B cell (primary cell): ENCODE measurements at regions not wholly inside any gene's neighbourhood (a gene's known extent, or its start where the extent isn't known, plus 50 kb on each side); places are given as distances from the start of the nearest gene placed in this dataset.

ENCODE experiments used
- ATAC-seq: fragments of 200-7000 bp; cut with Tn5 transposase; one replicate; pipeline ENCODE4 v1.10.0; 2021; ENCODE audit warnings: low read depth, mild to moderate bottlenecking, moderate number of reproducible peaks, moderate library complexity
- CTCF ChIA-PET: fragments of 350-600 bp; sonication (Branson Sonifier 250); formaldehyde crosslinking; loops from one replicate; lab custom pipeline; 2021; ENCODE audit warnings: antibody characterized with exemption, inconsistent platforms; lab: Charles Lee
- POLR2A ChIA-PET: fragments of 350-600 bp; sonication (Branson Sonifier 250); formaldehyde crosslinking; loops from one replicate; lab custom pipeline; 2021; ENCODE audit warnings: antibody characterized with exemption; lab: Charles Lee
- DNase-seq: peaks from one replicate; pipeline ENCODE4 v3.0.0; 2013
- H2AFZ ChIP-seq: 2 replicates; pipeline ENCODE4 v1.6.1; 2012; ENCODE audit warnings: mild to moderate bottlenecking, low read depth, low read length; ENCODE audit not compliant: insufficient read depth, poor library complexity, severe bottlenecking
- H3K27ac ChIP-seq, 2 donors: 1 replicate in 1 of 2; 2 replicates in 1 of 2; pipeline ENCODE4 v1.5.1; 2012 to 2013; ENCODE audit warnings: low read length in 2 of 2, mild to moderate bottlenecking in 2 of 2, moderate library complexity in 1 of 2
- H3K27me3 ChIP-seq, 4 experiments: fragments of 200-600 bp in 1 of 4; sonication (generic) in 1 of 4; replicated peaks in 1 of 4; 1 replicate in 2 of 4; 2 replicates in 2 of 4; pipeline versions ENCODE4 v1.6.1 to v1.7.0; 2013 to 2016; ENCODE audit warnings: low read length in 3 of 4, mild to moderate bottlenecking in 2 of 4, mixed read lengths in 1 of 4, moderate library complexity in 1 of 4; ENCODE audit not compliant: insufficient read depth in 4 of 4, control insufficient read depth in 3 of 4; ENCODE audit errors: control extremely low read depth in 1 of 4
- H3K36me3 ChIP-seq, 2 experiments: replicated peaks in 1 of 2; 1 replicate in 1 of 2; 2 replicates in 1 of 2; pipeline versions ENCODE4 v1.6.1 to v1.7.1; 2013; ENCODE audit warnings: low read length in 1 of 2; ENCODE audit not compliant: insufficient read depth in 2 of 2, control insufficient read depth in 1 of 2; ENCODE audit errors: control extremely low read depth in 1 of 2, extremely low read depth in 1 of 2
- H3K4me1 ChIP-seq, 2 donors: fragments of 200-600 bp in 1 of 2; sonication (generic) in 1 of 2; 1 replicate in 1 of 2; 2 replicates in 1 of 2; pipeline versions ENCODE4 v1.5.1 to v1.6.1; 2013 to 2017; ENCODE audit warnings: low read length in 2 of 2; ENCODE audit not compliant: control insufficient read depth in 2 of 2, insufficient read depth in 2 of 2
- H3K4me2 ChIP-seq: replicated peaks from 2 replicates; pipeline ENCODE3; 2012; ENCODE audit warnings: mild to moderate bottlenecking, low read depth, low read length; ENCODE audit not compliant: poor library complexity, severe bottlenecking
- H3K4me3 ChIP-seq, 5 experiments: fragments of 200-600 bp in 1 of 5; sonication (generic) in 1 of 5; 1 replicate in 3 of 5; 2 replicates in 2 of 5; pipeline versions ENCODE4 v1.5.1 to v1.7.0; 2011 to 2016; ENCODE audit warnings: low read length in 4 of 5, mild to moderate bottlenecking in 4 of 5, low read depth in 2 of 5, control low read depth in 1 of 5, moderate library complexity in 1 of 5; ENCODE audit not compliant: insufficient read depth in 1 of 5; ENCODE audit errors: control extremely low read depth in 1 of 5, extremely low read depth in 1 of 5
- H3K79me2 ChIP-seq: fragments of 200-600 bp; sonication (generic); one replicate; pipeline ENCODE4 v1.6.0; 2016; ENCODE audit warnings: low read length; ENCODE audit not compliant: control insufficient read depth, insufficient read depth
- H3K9ac ChIP-seq: fragments of 200-600 bp; sonication (generic); 2 replicates; pipeline ENCODE4 v1.6.1; 2017; ENCODE audit warnings: mild to moderate bottlenecking, low read length, moderate library complexity
- H3K9me3 ChIP-seq, 3 donors: one replicate each; pipeline versions ENCODE4 v1.6.1 to v1.7.1; 2013; ENCODE audit warnings: low read length in 2 of 3; ENCODE audit not compliant: control insufficient read depth in 2 of 3, insufficient read depth in 1 of 3; ENCODE audit errors: control extremely low read depth in 1 of 3
- H4K20me1 ChIP-seq: 2 replicates; pipeline ENCODE4 v1.6.0; 2012; ENCODE audit warnings: mild to moderate bottlenecking, low read length; ENCODE audit not compliant: insufficient read depth, control insufficient read depth, poor library complexity, severe bottlenecking
- H3K27ac Mint-ChIP-seq: one replicate; pipeline ENCODE4 v1.8.0; 2021; ENCODE audit warnings: mixed read lengths
- H3K27me3 Mint-ChIP-seq: one replicate; pipeline ENCODE4 v1.8.0; 2021; ENCODE audit warnings: mixed read lengths
- H3K4me1 Mint-ChIP-seq: one replicate; pipeline ENCODE4 v1.8.0; 2021; ENCODE audit warnings: mixed read lengths
- H3K4me3 Mint-ChIP-seq: one replicate; pipeline ENCODE4 v1.8.0; 2021; ENCODE audit warnings: mixed read lengths
- H3K9me3 Mint-ChIP-seq: one replicate; pipeline ENCODE4 v1.8.0; 2022; ENCODE audit warnings: mixed read lengths; ENCODE audit not compliant: insufficient read depth
- CTCF ChIP-seq: fragments of 200-600 bp; IDR thresholded peaks from one replicate; pipeline ENCODE4 v1.8.0; 2022; ENCODE audit warnings: antibody characterized with exemption, mild to moderate bottlenecking
- EZH2 ChIP-seq: IDR thresholded peaks from 2 replicates; pipeline ENCODE4 v1.6.1; 2012; ENCODE audit warnings: borderline replicate concordance, low read depth, mild to moderate bottlenecking, moderate library complexity, low read length; ENCODE audit not compliant: insufficient read depth, poor library complexity, severe bottlenecking
- WGBS: methylation state at CpG from one replicate; pipeline ENCODE4 v1.1.5; 2013; ENCODE audit warnings: missing lambda C conversion rate; ENCODE audit not compliant: insufficient coverage; 5-methylcytosine and 5-hydroxymethylcytosine counted together
- intact Hi-C: fragments of 100-400 bp; cut with micrococcal nuclease; formaldehyde crosslinking; loops from one replicate; pipeline ENCODE4 v1.10.0; 2022

GRCh38 chr11:114820621-114821020 lies 142.3 kb downstream of the NXPE2 start:
- no peak overlapping the region for H3K9ac ChIP-seq
- Mint-ChIP-seq H3K4me3 (no peak overlapping the region), H3K27me3 (no peaks in the 10 kb centered on the region), H3K4me1 (no peaks in the 10 kb centered on the region), H3K27ac (no peak overlapping the region), H3K9me3 (no peaks in the 10 kb centered on the region)
- H3K4me2 ChIP-seq = no peak overlapping the region
- no peaks in the 10 kb centered on the region for H3K36me3 ChIP-seq
- no peak overlapping the region for H3K27ac ChIP-seq
- WGBS = 65% methylated on average over 3 of the region's 5 CpGs
- CTCF ChIA-PET = no interaction called here
- no peak overlapping the region for H2AFZ ChIP-seq
- TF ChIP-seq EZH2 (no peak), CTCF (no peak)
- no peaks in the 10 kb centered on the region for H3K79me2 ChIP-seq
- ATAC-seq (no peak), DNase-seq (no peak)
- POLR2A ChIA-PET = no interaction called here
- H3K4me3 ChIP-seq = no peak overlapping the region
- no peaks in the 10 kb centered on the region for H4K20me1 ChIP-seq
- no peaks in the 10 kb centered on the region for H3K4me1 ChIP-seq
- no peaks in the 10 kb centered on the region for H3K9me3 ChIP-seq
- intact Hi-C loops = no loop called here
- no peaks in the 10 kb centered on the region for H3K27me3 ChIP-seq

- H3K9me3 Mint-ChIP-seq = no peaks in the 10 kb centered on the region
- CTCF ChIA-PET = no interaction called here
- no peak overlapping the region for H3K4me3 Mint-ChIP-seq
- POLR2A ChIA-PET = no interaction called here
- H3K9me3 ChIP-seq = no peaks in the 10 kb centered on the region
- no peak for DNase-seq
- H3K27ac Mint-ChIP-seq = no peak overlapping the region
- no peaks in the 10 kb centered on the region for H3K27me3 ChIP-seq
- no peaks in the 10 kb centered on the region for H4K20me1 ChIP-seq
- H3K4me1 Mint-ChIP-seq = no peaks in the 10 kb centered on the region
- H3K36me3 ChIP-seq = no peaks in the 10 kb centered on the region
- H3K27ac ChIP-seq = no peak overlapping the region
- no peak overlapping the region for H3K9ac ChIP-seq
- ATAC-seq = no peak
- intact Hi-C loops = no loop called here
- H3K4me2 ChIP-seq = no peak overlapping the region
- H3K27me3 Mint-ChIP-seq = no peaks in the 10 kb centered on the region
- H3K79me2 ChIP-seq = no peaks in the 10 kb centered on the region
- H2AFZ ChIP-seq = no peak overlapping the region
- no peaks in the 10 kb centered on the region for H3K4me1 ChIP-seq
- no peak for TF ChIP-seq CTCF
- TF ChIP-seq EZH2 = no peak
- H3K4me3 ChIP-seq = no peak overlapping the region
- WGBS = 81% methylated on average over 8 of the region's 11 CpGs
Measured at GRCh38 chr11:114821621-114822412, 143.5 kb downstream of the NXPE2 start.
